ENCODE measurements at regions not wholly inside any gene's neighbourhood (a gene's known extent, or its start where the extent isn't known, plus 50 kb on each side); places are given as distances from the start of the nearest gene placed in this dataset.
"Not testable (repeated sequence)": the region's sequence is repeated elsewhere in the genome, so short reads cannot be mapped to it uniquely, and the experiment has no call there.

GRCh38 chr3:33982269-33982798 lies 183.9 kb downstream of the PDCD6IP start:
- H3K4me2 ChIP-seq (replicated peaks; ENCODE audit: low read depth, low read length, poor library complexity, severe bottlenecking), result no peak overlapping the region
- H3K4me1 ChIP-seq (ENCODE audit: control insufficient read depth in 2 of 2, insufficient read depth in 2 of 2, low read length in 2 of 2), result no peaks in the 10 kb centered on the region
- intact Hi-C loops (cut with micrococcal nuclease), result no loop called here
- Mint-ChIP-seq H3K4me1 (peaks cover 2% of the 10 kb centered on the region), H3K27ac (no peak overlapping the region), H3K9me3 (ENCODE audit: insufficient read depth) (no peaks in the 10 kb centered on the region), H3K27me3 (no peaks in the 10 kb centered on the region), H3K4me3 (no peak overlapping the region)
- TF ChIP-seq CTCF (IDR thresholded peaks at IDR 0.05), result no peak
- TF ChIP-seq EZH2 (IDR thresholded peaks at IDR 0.05; ENCODE audit: borderline replicate concordance, insufficient read depth, low read depth, low read length, poor library complexity, severe bottlenecking), result no peak
- H3K27me3 ChIP-seq (replicated peaks in 1 of 4; ENCODE audit: control extremely low read depth in 1 of 4, control insufficient read depth in 3 of 4, insufficient read depth in 4 of 4, low read length in 3 of 4), result no peaks in the 10 kb centered on the region
- no peak overlapping the region for H2AFZ ChIP-seq (ENCODE audit: insufficient read depth, low read depth, low read length, poor library complexity, severe bottlenecking)
- ChIA-PET POLR2A (no interaction called here), CTCF (no interaction called here)
- no peaks in the 10 kb centered on the region for H3K9me3 ChIP-seq (ENCODE audit: control extremely low read depth in 1 of 3, control insufficient read depth in 2 of 3, insufficient read depth in 1 of 3, low read length in 2 of 3)
- ATAC-seq (ENCODE audit: low read depth), result no peak
- no peak overlapping the region for H3K4me3 ChIP-seq (ENCODE audit: control extremely low read depth in 1 of 5, extremely low read depth in 1 of 5, insufficient read depth in 1 of 5, low read depth in 2 of 5, low read length in 4 of 5)
- no peak for DNase-seq
- no peaks in the 10 kb centered on the region for H3K79me2 ChIP-seq (ENCODE audit: control insufficient read depth, insufficient read depth, low read length)
- H3K36me3 ChIP-seq (replicated peaks in 1 of 2; ENCODE audit: control extremely low read depth in 1 of 2, control insufficient read depth in 1 of 2, extremely low read depth in 1 of 2, insufficient read depth in 2 of 2, low read length in 1 of 2), result no peaks in the 10 kb centered on the region
- no peaks in the 10 kb centered on the region for H4K20me1 ChIP-seq (ENCODE audit: control insufficient read depth, insufficient read depth, low read length, poor library complexity, severe bottlenecking)
- H3K27ac ChIP-seq (ENCODE audit: low read length in 2 of 2), result no peak overlapping the region
- WGBS (ENCODE audit: insufficient coverage), result no CpG with 5 or more reads among the region's 4 CpGs
- no peak overlapping the region for H3K9ac ChIP-seq (ENCODE audit: low read length)

- not testable (repeated sequence) for ATAC-seq (ENCODE audit: low read depth); H3K4me1 Mint-ChIP-seq
Measured at GRCh38 chr3:33982949-33983348, 184.5 kb downstream of the PDCD6IP start.

More at GRCh38 chr3:33982949-33983348, 184.5 kb downstream of the PDCD6IP start:
- H3K9me3 ChIP-seq (ENCODE audit: control extremely low read depth in 1 of 3, control insufficient read depth in 2 of 3, insufficient read depth in 1 of 3, low read length in 2 of 3); H3K4me2 ChIP-seq (replicated peaks; ENCODE audit: low read depth, low read length, poor library complexity, severe bottlenecking); H3K9me3 Mint-ChIP-seq (ENCODE audit: insufficient read depth); H4K20me1 ChIP-seq (ENCODE audit: control insufficient read depth, insufficient read depth, low read length, poor library complexity, severe bottlenecking); H2AFZ ChIP-seq (ENCODE audit: insufficient read depth, low read depth, low read length, poor library complexity, severe bottlenecking); H3K27ac ChIP-seq (ENCODE audit: low read length in 2 of 2); H3K4me3 Mint-ChIP-seq; POLR2A ChIA-PET; H3K27me3 Mint-ChIP-seq; H3K9ac ChIP-seq (ENCODE audit: low read length); H3K27me3 ChIP-seq (replicated peaks in 1 of 4; ENCODE audit: control extremely low read depth in 1 of 4, control insufficient read depth in 3 of 4, insufficient read depth in 4 of 4, low read length in 3 of 4); H3K4me3 ChIP-seq (ENCODE audit: control extremely low read depth in 1 of 5, extremely low read depth in 1 of 5, insufficient read depth in 1 of 5, low read depth in 2 of 5, low read length in 4 of 5); intact Hi-C loops (cut with micrococcal nuclease); H3K36me3 ChIP-seq (replicated peaks in 1 of 2; ENCODE audit: control extremely low read depth in 1 of 2, control insufficient read depth in 1 of 2, extremely low read depth in 1 of 2, insufficient read depth in 2 of 2, low read length in 1 of 2); DNase-seq; CTCF ChIA-PET; H3K27ac Mint-ChIP-seq; H3K4me1 ChIP-seq (ENCODE audit: control insufficient read depth in 2 of 2, insufficient read depth in 2 of 2, low read length in 2 of 2); H3K79me2 ChIP-seq (ENCODE audit: control insufficient read depth, insufficient read depth, low read length): not testable (repeated sequence)
- no CpG with 5 or more reads among the region's 1 CpG for WGBS (ENCODE audit: insufficient coverage)
